ENCODE measurements at regions not wholly inside any gene's neighbourhood (a gene's known extent, or its start where the extent isn't known, plus 50 kb on each side); places are given as distances from the start of the nearest gene placed in this dataset.

DNA sequence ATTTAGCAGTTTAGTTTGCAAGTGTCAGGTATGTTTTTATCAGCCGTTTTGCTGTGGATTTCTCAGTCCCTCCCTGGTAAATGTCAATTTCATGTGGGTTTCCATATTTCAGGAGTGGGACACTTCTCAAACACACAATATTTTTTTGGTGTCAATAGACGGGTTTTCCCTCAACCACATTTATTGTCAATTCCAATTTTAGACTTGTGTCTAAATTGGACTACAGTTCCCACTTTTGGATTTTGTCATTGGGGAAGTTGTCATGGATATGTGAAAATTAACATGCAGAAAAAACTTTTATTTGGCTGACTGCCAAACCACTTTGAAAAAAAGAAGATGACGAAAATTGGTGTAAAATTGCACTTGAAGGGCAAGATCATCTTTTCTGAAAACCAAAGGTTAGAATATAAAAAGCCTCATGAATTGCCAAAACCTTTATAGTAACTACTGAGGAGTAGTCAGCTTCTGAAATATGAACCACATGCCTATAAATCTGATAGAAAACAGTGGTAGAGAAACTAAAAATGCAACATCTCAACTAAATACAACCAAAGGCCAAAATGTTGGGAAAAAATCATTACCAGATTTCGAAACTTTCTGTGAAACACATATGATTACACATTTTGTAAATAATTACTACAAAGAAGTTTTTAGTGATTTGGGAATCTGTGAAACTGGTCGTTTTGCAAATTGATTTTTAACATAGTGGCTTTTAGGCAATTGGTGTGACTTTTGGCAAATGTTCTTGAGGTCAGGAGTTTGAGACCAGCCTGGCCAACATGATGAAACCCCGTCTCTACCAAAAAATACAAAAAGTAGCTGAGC, 106.4 kb downstream of the BCL2L11 start:
- Histone ChIP-seq H2AFZ (ENCODE audit: low read depth, low read length) (no peak overlapping the region), H3K4me3 (ENCODE audit: low read depth in 1 of 2, low read length in 2 of 2) (no peak overlapping the region), H3K9me3 (ENCODE audit: insufficient read depth, low read length, severe bottlenecking) (peaks cover 19% of the 10 kb centered on the region), H3K27ac (ENCODE audit: low read length) (no peak overlapping the region), H3K9ac (ENCODE audit: low read depth, low read length) (no peak overlapping the region), H3K79me2 (ENCODE audit: insufficient read depth, low read length) (no peaks in the 10 kb centered on the region), H3K4me2 (ENCODE audit: insufficient read depth, low read length) (no peak overlapping the region), H3K4me1 (ENCODE audit: insufficient read depth, low read length) (no peaks in the 10 kb centered on the region), H3K27me3 (ENCODE audit: insufficient read depth, low read length, poor library complexity) (no peaks in the 10 kb centered on the region), H3K36me3 (ENCODE audit: insufficient read depth, low read length) (peaks cover 4% of the 10 kb centered on the region; the same call in 1 of the 2 replicates), H4K20me1 (ENCODE audit: insufficient read depth, low read length) (no peaks in the 10 kb centered on the region)
- ATAC-seq (ENCODE audit: insufficient read depth, low read depth) (no peak), DNase-seq (no peak)
- TF ChIP-seq, protein P1, sequence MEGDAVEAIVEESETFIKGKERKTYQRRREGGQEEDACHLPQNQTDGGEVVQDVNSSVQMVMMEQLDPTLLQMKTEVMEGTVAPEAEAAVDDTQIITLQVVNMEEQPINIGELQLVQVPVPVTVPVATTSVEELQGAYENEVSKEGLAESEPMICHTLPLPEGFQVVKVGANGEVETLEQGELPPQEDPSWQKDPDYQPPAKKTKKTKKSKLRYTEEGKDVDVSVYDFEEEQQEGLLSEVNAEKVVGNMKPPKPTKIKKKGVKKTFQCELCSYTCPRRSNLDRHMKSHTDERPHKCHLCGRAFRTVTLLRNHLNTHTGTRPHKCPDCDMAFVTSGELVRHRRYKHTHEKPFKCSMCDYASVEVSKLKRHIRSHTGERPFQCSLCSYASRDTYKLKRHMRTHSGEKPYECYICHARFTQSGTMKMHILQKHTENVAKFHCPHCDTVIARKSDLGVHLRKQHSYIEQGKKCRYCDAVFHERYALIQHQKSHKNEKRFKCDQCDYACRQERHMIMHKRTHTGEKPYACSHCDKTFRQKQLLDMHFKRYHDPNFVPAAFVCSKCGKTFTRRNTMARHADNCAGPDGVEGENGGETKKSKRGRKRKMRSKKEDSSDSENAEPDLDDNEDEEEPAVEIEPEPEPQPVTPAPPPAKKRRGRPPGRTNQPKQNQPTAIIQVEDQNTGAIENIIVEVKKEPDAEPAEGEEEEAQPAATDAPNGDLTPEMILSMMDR (IDR thresholded peaks at IDR 0.05; ENCODE audit: borderline replicate concordance, extremely low read depth, low read length, poor library complexity, severe bottlenecking) = no peak
- no peak for TF ChIP-seq EZH2 (IDR thresholded peaks at IDR 0.05; ENCODE audit: borderline replicate concordance, low read depth, low read length, severe bottlenecking)

DNA sequence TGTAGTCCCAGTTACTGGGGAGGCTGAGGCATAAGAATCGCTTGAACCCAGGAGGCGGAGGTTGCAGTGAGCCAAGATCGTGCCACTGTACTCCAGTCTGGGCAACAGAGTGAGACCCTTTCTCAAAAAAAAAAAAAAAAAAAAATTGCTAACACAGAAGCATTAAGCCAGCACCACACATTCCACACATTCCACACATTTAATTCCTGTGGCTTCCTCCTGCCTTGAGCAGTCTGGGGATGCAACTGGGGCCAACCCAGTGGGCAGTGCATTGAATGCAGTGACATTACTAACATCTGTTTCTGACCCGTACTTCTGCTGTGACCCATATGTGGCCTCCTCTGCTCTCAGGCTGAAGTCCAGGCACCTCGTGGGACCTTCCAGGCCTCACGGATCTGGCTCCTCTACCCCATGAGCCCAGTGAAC, 107.0 kb downstream of the BCL2L11 start:
- H2AFZ ChIP-seq (ENCODE audit: low read depth, low read length) = no peak overlapping the region
- H3K4me2 ChIP-seq (ENCODE audit: insufficient read depth, low read length) = no peak overlapping the region
- DNase-seq (no peak), ATAC-seq (ENCODE audit: insufficient read depth, low read depth) (no peak)
- TF ChIP-seq EZH2 (IDR thresholded peaks at IDR 0.05; ENCODE audit: borderline replicate concordance, low read depth, low read length, severe bottlenecking) = no peak
- TF ChIP-seq, protein P1 (IDR thresholded peaks at IDR 0.05; ENCODE audit: borderline replicate concordance, extremely low read depth, low read length, poor library complexity, severe bottlenecking) = no peak
- no peaks in the 10 kb centered on the region for H3K27me3 ChIP-seq (ENCODE audit: insufficient read depth, low read length, poor library complexity)
- peaks cover 4% of the 10 kb centered on the region; the same call in 1 of the 2 replicates for H3K36me3 ChIP-seq (ENCODE audit: insufficient read depth, low read length)
- no peaks in the 10 kb centered on the region for H3K4me1 ChIP-seq (ENCODE audit: insufficient read depth, low read length)
- H3K27ac ChIP-seq (ENCODE audit: low read length) = no peak overlapping the region
- no peak overlapping the region for H3K4me3 ChIP-seq (ENCODE audit: low read depth in 1 of 2, low read length in 2 of 2)
- no peak overlapping the region for H3K9ac ChIP-seq (ENCODE audit: low read depth, low read length)
- H3K9me3 ChIP-seq (ENCODE audit: insufficient read depth, low read length, severe bottlenecking) = peaks cover 19% of the 10 kb centered on the region
- no peaks in the 10 kb centered on the region for H4K20me1 ChIP-seq (ENCODE audit: insufficient read depth, low read length)
- H3K79me2 ChIP-seq (ENCODE audit: insufficient read depth, low read length) = no peaks in the 10 kb centered on the region

DNA sequence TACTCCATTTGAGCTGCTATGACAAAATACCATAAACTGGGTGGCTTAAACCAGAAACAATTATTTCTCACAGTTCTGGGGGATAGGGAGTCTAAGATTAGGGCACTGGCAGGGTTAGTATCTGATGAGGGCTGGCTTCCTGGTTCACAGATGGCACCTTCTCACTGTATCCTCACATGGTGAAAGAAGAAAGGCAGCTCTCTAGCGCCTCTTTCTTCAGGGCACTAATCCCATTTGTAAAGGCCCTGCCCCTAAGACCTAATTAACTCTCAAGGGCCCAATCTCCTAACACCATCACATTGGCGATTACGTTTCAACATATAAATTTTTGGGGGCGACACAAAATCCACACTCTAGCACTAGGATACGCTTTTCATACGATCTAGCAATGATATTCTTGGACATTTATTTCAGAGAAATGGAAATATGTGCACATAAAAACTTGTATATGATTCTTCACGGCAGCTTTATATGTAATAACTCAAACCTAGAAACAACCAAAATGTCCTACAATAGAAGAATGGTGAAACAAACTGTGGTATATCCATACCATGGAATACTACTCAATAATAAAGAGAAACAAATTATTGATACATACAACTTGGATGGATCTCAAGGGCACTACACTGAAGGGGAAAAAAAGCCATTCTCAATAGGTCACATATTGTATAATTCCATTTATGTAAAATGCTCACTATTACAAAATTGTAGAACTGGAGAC, 111.0 kb downstream of the BCL2L11 start:
- no peaks in the 10 kb centered on the region for H3K79me2 ChIP-seq (ENCODE audit: insufficient read depth, low read length)
- H3K4me2 ChIP-seq (ENCODE audit: insufficient read depth, low read length) = no peak overlapping the region
- ATAC-seq (ENCODE audit: insufficient read depth, low read depth) (no peak), DNase-seq (no peak)
- no peak overlapping the region for H3K4me3 ChIP-seq (ENCODE audit: low read depth in 1 of 2, low read length in 2 of 2)
- no peak overlapping the region for H3K27ac ChIP-seq (ENCODE audit: low read length)
- TF ChIP-seq EZH2 (IDR thresholded peaks at IDR 0.05; ENCODE audit: borderline replicate concordance, low read depth, low read length, severe bottlenecking) = no peak
- TF ChIP-seq, protein P1 (IDR thresholded peaks at IDR 0.05; ENCODE audit: borderline replicate concordance, extremely low read depth, low read length, poor library complexity, severe bottlenecking) = no peak
- no peaks in the 10 kb centered on the region for H3K27me3 ChIP-seq (ENCODE audit: insufficient read depth, low read length, poor library complexity)
- no peaks in the 10 kb centered on the region for H4K20me1 ChIP-seq (ENCODE audit: insufficient read depth, low read length)
- no peak overlapping the region for H3K9ac ChIP-seq (ENCODE audit: low read depth, low read length)
- H2AFZ ChIP-seq (ENCODE audit: low read depth, low read length) = no peak overlapping the region
- peaks cover 5% of the 10 kb centered on the region for H3K9me3 ChIP-seq (ENCODE audit: insufficient read depth, low read length, severe bottlenecking)
- peaks cover 4% of the 10 kb centered on the region; the same call in 1 of the 2 replicates for H3K36me3 ChIP-seq (ENCODE audit: insufficient read depth, low read length)
- no peaks in the 10 kb centered on the region for H3K4me1 ChIP-seq (ENCODE audit: insufficient read depth, low read length)
